ENCODE measurements at regions not wholly inside any gene's neighbourhood (a gene's known extent, or its start where the extent isn't known, plus 50 kb on each side); places are given as distances from the start of the nearest gene placed in this dataset.

DNA sequence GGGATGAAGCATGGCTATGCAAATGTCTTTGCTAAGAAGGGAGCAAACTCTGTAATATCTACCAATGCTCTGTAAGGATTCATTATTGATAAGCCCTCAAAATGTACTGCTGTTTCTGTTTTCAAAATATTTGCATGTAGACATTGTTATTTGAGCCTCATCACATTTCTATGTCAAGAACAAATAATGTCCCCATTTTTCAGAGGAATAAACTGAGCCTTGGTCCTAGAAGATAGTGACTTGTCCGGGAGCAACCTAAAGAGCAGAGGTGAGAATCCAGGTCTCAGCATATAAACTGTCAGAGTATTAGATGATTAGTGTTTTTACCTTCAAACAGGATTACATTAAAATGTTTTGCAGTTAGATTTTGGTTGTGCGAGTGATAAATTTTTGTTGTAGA, 125.5 kb upstream of the SRRM4 start:
- no peak for DNase-seq
- H3K9me3 Mint-ChIP-seq: no peaks in the 10 kb centered on the region
- H3K27me3 Mint-ChIP-seq: no peaks in the 10 kb centered on the region
- intact Hi-C loops (cut with micrococcal nuclease): loop anchor here (10.0 kb wide), 1 partner anchor 451 kb away; no protein-coding TSS in a partner anchor
- no peaks in the 10 kb centered on the region for H3K4me1 Mint-ChIP-seq
- H3K27ac Mint-ChIP-seq: no peak overlapping the region
- H3K36me3 Mint-ChIP-seq (ENCODE audit: low read depth): no peaks in the 10 kb centered on the region
- no peak overlapping the region for H3K4me3 Mint-ChIP-seq

GRCh38 chr12:118866346-118866745, 115.0 kb upstream of the SRRM4 start:
- no peak for DNase-seq
- H3K4me1 Mint-ChIP-seq: no peaks in the 10 kb centered on the region
- no peaks in the 10 kb centered on the region for H3K36me3 Mint-ChIP-seq (ENCODE audit: low read depth)
- H3K27me3 Mint-ChIP-seq: no peaks in the 10 kb centered on the region
- H3K4me3 Mint-ChIP-seq: no peak overlapping the region
- intact Hi-C loops (cut with micrococcal nuclease): no loop called here
- no peaks in the 10 kb centered on the region for H3K9me3 Mint-ChIP-seq
- no peak overlapping the region for H3K27ac Mint-ChIP-seq

- DNase-seq: no peak
- Mint-ChIP-seq H3K36me3 (ENCODE audit: low read depth) (no peaks in the 10 kb centered on the region), H3K4me1 (no peaks in the 10 kb centered on the region), H3K27ac (no peak overlapping the region), H3K9me3 (no peaks in the 10 kb centered on the region), H3K4me3 (no peak overlapping the region), H3K27me3 (no peaks in the 10 kb centered on the region)
- intact Hi-C loops (cut with micrococcal nuclease): no loop called here
These were observed 110.8 kb upstream of the SRRM4 start for GRCh38 chr12:118870551-118870950.

- intact Hi-C loops (cut with micrococcal nuclease): no loop called here
- Mint-ChIP-seq H3K4me3 (no peak overlapping the region), H3K27me3 (no peaks in the 10 kb centered on the region), H3K27ac (no peak overlapping the region), H3K9me3 (no peaks in the 10 kb centered on the region), H3K4me1 (no peaks in the 10 kb centered on the region), H3K36me3 (ENCODE audit: low read depth) (no peaks in the 10 kb centered on the region)
- DNase-seq: no peak
These were observed 106.4 kb upstream of the SRRM4 start for GRCh38 chr12:118874698-118875548.

DNA sequence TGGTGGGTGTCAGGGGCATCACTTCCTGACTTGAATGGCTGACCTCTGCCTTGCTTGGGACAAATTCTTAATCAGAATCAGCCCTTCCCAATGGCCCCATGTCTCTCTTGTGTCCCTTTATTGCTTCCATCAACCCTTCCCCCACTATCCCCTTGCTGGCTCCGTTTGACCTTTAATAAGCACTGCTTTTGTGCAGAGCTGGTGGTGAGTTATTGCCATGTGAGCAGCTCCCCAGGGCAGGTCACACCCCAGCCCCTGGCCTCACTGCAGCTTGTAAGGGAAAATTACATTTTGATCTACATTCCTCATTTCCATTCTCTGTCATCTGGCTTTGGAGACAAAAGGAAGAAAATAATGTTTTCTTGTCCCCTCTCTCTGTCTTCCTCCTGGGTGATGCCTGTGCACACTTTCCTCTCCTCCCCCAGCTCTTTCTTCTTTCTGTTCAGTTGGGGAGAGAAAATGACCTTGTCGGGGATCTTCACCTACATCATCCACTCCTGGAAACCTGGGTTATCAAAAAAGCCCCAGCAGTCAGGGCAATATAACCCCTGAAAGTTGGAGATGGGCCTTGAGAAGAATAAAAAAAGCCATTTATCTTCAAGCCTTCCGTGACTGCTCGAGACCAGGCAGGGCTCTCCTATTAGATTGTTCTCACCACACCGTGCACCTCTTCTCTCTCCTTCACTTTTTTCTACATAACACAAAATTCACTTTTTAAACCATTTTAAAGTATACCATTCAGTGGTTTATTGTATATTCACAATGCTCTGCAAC, 100.4 kb upstream of the SRRM4 start:
- Mint-ChIP-seq H3K9me3 (peaks cover 4% of the 10 kb centered on the region), H3K27ac (no peak overlapping the region), H3K36me3 (ENCODE audit: low read depth) (no peaks in the 10 kb centered on the region), H3K4me1 (no peaks in the 10 kb centered on the region), H3K4me3 (no peak overlapping the region), H3K27me3 (no peaks in the 10 kb centered on the region)
- no peak for DNase-seq
- intact Hi-C loops (cut with micrococcal nuclease): no loop called here

GRCh38 chr12:118884226-118884625, 97.1 kb upstream of the SRRM4 start:
- no peaks in the 10 kb centered on the region for H3K4me1 Mint-ChIP-seq
- intact Hi-C loops (cut with micrococcal nuclease): no loop called here
- H3K27me3 Mint-ChIP-seq: no peaks in the 10 kb centered on the region
- H3K27ac Mint-ChIP-seq: no peak overlapping the region
- no peak overlapping the region for H3K4me3 Mint-ChIP-seq
- no peaks in the 10 kb centered on the region for H3K36me3 Mint-ChIP-seq (ENCODE audit: low read depth)
- peaks cover 4% of the 10 kb centered on the region for H3K9me3 Mint-ChIP-seq
- DNase-seq: no peak

GRCh38 chr12:118900993-118901392, 80.3 kb upstream of the SRRM4 start:
- intact Hi-C loops (cut with micrococcal nuclease): no loop called here
- Mint-ChIP-seq H3K27me3 (no peaks in the 10 kb centered on the region), H3K4me3 (no peak overlapping the region), H3K4me1 (no peaks in the 10 kb centered on the region), H3K9me3 (peaks cover 6% of the 10 kb centered on the region), H3K27ac (no peak overlapping the region), H3K36me3 (ENCODE audit: low read depth) (no peaks in the 10 kb centered on the region)
- DNase-seq: no peak

GRCh38 chr12:118908811-118909210, 72.5 kb upstream of the SRRM4 start:
- no peak overlapping the region for H3K4me3 Mint-ChIP-seq
- DNase-seq: no peak
- no peak overlapping the region for H3K27ac Mint-ChIP-seq
- no peaks in the 10 kb centered on the region for H3K36me3 Mint-ChIP-seq (ENCODE audit: low read depth)
- H3K9me3 Mint-ChIP-seq: peaks cover 6% of the 10 kb centered on the region
- intact Hi-C loops (cut with micrococcal nuclease): no loop called here
- no peaks in the 10 kb centered on the region for H3K27me3 Mint-ChIP-seq
- H3K4me1 Mint-ChIP-seq: no peaks in the 10 kb centered on the region

GRCh38 chr12:118912697-118913270, 68.6 kb upstream of the SRRM4 start:
- Mint-ChIP-seq H3K4me1 (no peaks in the 10 kb centered on the region), H3K36me3 (ENCODE audit: low read depth) (no peaks in the 10 kb centered on the region), H3K9me3 (no peaks in the 10 kb centered on the region), H3K27ac (no peak overlapping the region), H3K27me3 (no peaks in the 10 kb centered on the region), H3K4me3 (no peak overlapping the region)
- DNase-seq: no peak
- intact Hi-C loops (cut with micrococcal nuclease): no loop called here

DNA sequence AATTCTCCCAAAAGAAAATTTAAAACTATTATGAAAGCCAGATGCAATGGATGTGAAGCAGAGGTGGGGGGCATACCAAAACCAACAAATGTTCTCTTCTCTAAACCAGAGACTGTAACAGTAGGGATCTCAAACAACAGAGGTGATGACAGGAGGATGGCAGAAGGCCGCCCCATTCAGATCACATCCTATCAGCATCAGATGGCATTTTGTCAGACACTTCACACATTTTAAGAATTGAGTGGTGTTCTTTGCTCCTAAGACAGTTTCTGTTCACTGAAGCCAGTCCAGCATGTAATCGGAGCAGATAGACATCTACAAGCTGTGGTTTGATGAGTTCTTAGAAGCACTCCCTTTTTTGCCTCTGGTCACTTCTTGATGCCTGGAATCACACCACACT, 59.6 kb upstream of the SRRM4 start:
- no peaks in the 10 kb centered on the region for H3K4me1 Mint-ChIP-seq
- peaks cover 3% of the 10 kb centered on the region for H3K9me3 Mint-ChIP-seq

GRCh38 chr12:118922405-118922804, 58.9 kb upstream of the SRRM4 start:
- peaks cover 3% of the 10 kb centered on the region for H3K9me3 Mint-ChIP-seq
- no peaks in the 10 kb centered on the region for H3K36me3 Mint-ChIP-seq (ENCODE audit: low read depth)
- H3K27ac Mint-ChIP-seq: no peak overlapping the region
- no peaks in the 10 kb centered on the region for H3K4me1 Mint-ChIP-seq
- no peak for DNase-seq
- no peaks in the 10 kb centered on the region for H3K27me3 Mint-ChIP-seq
- intact Hi-C loops (cut with micrococcal nuclease): no loop called here
- H3K4me3 Mint-ChIP-seq: no peak overlapping the region

More for the DNA sequence above, 59.6 kb upstream of the SRRM4 start:
- H3K27me3 Mint-ChIP-seq: no peaks in the 10 kb centered on the region
- no peak overlapping the region for H3K4me3 Mint-ChIP-seq
- no peak for DNase-seq
- no peak overlapping the region for H3K27ac Mint-ChIP-seq
- no peaks in the 10 kb centered on the region for H3K36me3 Mint-ChIP-seq (ENCODE audit: low read depth)
- intact Hi-C loops (cut with micrococcal nuclease): no loop called here

DNA sequence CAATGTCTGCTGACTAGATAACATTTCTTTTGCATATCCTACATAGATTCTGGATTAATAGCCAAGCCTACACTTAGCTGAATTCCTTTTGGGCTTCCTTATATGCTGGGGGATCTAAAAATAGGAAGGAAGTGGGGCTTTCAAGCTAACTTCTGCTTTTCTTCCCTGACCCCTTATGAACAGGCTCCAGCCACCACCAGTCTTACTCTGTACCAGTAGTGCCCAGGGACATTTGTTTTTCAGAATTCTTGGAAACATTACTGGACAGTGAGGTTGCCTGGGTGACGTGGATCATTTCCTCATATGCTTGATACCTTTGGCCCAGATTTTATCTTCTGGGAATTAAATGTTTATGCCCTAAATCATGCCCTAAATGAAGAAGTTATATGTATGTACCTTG, 55.9 kb upstream of the SRRM4 start:
- Mint-ChIP-seq H3K9me3 (peaks cover 3% of the 10 kb centered on the region), H3K27me3 (no peaks in the 10 kb centered on the region), H3K4me1 (no peaks in the 10 kb centered on the region), H3K27ac (no peak overlapping the region), H3K36me3 (ENCODE audit: low read depth) (no peaks in the 10 kb centered on the region), H3K4me3 (no peak overlapping the region)
- intact Hi-C loops (cut with micrococcal nuclease): no loop called here
- DNase-seq: no peak

GRCh38 chr12:118925826-118926225, 55.5 kb upstream of the SRRM4 start:
- intact Hi-C loops (cut with micrococcal nuclease): no loop called here
- Mint-ChIP-seq H3K36me3 (ENCODE audit: low read depth) (no peaks in the 10 kb centered on the region), H3K9me3 (peaks cover 3% of the 10 kb centered on the region), H3K4me1 (no peaks in the 10 kb centered on the region), H3K4me3 (no peak overlapping the region), H3K27ac (no peak overlapping the region), H3K27me3 (no peaks in the 10 kb centered on the region)
- DNase-seq: no peak

All from activated CD4-positive, alpha-beta T cell treated with anti-CD3 and anti-CD28 coated beads, Interleukin-2, amount 10 ng/mL, durations not matched to agents 24 days and 14 days (primary cell).